MM.1S (cell line): ENCODE measurements at regions not wholly inside any gene's neighbourhood (a gene's known extent, or its start where the extent isn't known, plus 50 kb on each side); places are given as distances from the start of the nearest gene placed in this dataset.

Experiments
- DNase-seq: peaks from one replicate; pipeline ENCODE4 v3.0.0-alpha.2; 2015
- H2AFZ ChIP-seq: fragments of 300-600 bp; sonication (generic); 2 replicates; pipeline ENCODE4 v1.6.0; 2016; ENCODE audit warnings: antibody characterized with exemption, low read length
- H3F3A ChIP-seq: fragments of 300-600 bp; sonication (generic); 2 replicates; pipeline ENCODE4 v1.6.1; 2016; ENCODE audit warnings: mild to moderate bottlenecking, antibody characterized with exemption, low read length, moderate library complexity, mixed read lengths; ENCODE audit not compliant: insufficient read depth
- H3K27ac ChIP-seq: fragments of 300-600 bp; sonication (generic); 2 replicates; pipeline ENCODE4 v1.5.1; 2016; ENCODE audit warnings: mild to moderate bottlenecking, low read length
- H3K27me3 ChIP-seq: fragments of 300-600 bp; sonication (generic); replicated peaks from 2 replicates; pipeline ENCODE4 v1.6.0; 2016; ENCODE audit warnings: low read length; ENCODE audit not compliant: insufficient read depth
- H3K36me3 ChIP-seq: fragments of 300-600 bp; sonication (generic); replicated peaks from 2 replicates; pipeline ENCODE4 v1.6.1; 2016; ENCODE audit warnings: mild to moderate bottlenecking, low read length, mixed read lengths; ENCODE audit not compliant: insufficient read depth
- H3K4me1 ChIP-seq: fragments of 300-600 bp; sonication (generic); 2 replicates; pipeline ENCODE4 v1.6.1; 2016; ENCODE audit warnings: low read length, mixed read lengths
- H3K4me2 ChIP-seq: fragments of 300-600 bp; sonication (generic); 2 replicates; pipeline ENCODE4 v1.6.0; 2016; ENCODE audit warnings: low read depth, low read length
- H3K4me3 ChIP-seq: fragments of 300-600 bp; sonication (generic); 2 replicates; pipeline ENCODE4 v1.5.1; 2016; ENCODE audit warnings: low read length, mixed read lengths
- H3K79me2 ChIP-seq: fragments of 300-600 bp; sonication (generic); 2 replicates; pipeline ENCODE4 v1.6.1; 2016; ENCODE audit warnings: mixed run types, low read length, mixed read lengths
- H3K9ac ChIP-seq: fragments of 300-600 bp; sonication (generic); 2 replicates; pipeline ENCODE4 v1.6.1; 2016; ENCODE audit warnings: low read length, mixed read lengths
- H3K9me2 ChIP-seq: fragments of 300-600 bp; sonication (generic); replicated peaks from 2 replicates; pipeline ENCODE4 v1.6.1; 2016; ENCODE audit warnings: mild to moderate bottlenecking, low read length, mixed read lengths; ENCODE audit not compliant: insufficient read depth
- H3K9me3 ChIP-seq: fragments of 300-600 bp; sonication (generic); replicated peaks from 2 replicates; pipeline ENCODE4 v1.6.1; 2016; ENCODE audit warnings: mild to moderate bottlenecking, low read length, mixed read lengths; ENCODE audit not compliant: insufficient read depth
- H4K20me1 ChIP-seq: fragments of 300-600 bp; sonication (generic); 2 replicates; pipeline ENCODE4 v1.6.1; 2016; ENCODE audit warnings: mild to moderate bottlenecking, low read length, moderate library complexity, mixed read lengths; ENCODE audit not compliant: insufficient read depth
- EZH2 ChIP-seq: fragments of 300-600 bp; sonication (generic); optimal IDR thresholded peaks from 2 replicates; pipeline ENCODE3; 2017; ENCODE audit warnings: low read depth, mild to moderate bottlenecking, antibody characterized with exemption, low read length, mixed read lengths
- EZH2phosphoT487 ChIP-seq: fragments of 300-600 bp; sonication (generic); IDR thresholded peaks from 2 replicates; pipeline ENCODE4 v1.6.1; 2018; ENCODE audit warnings: antibody characterized with exemption, low read length
- TF ChIP-seq, protein P1 (sequence below): fragments of 300-600 bp; sonication (generic); IDR thresholded peaks from 2 replicates; pipeline ENCODE4 v1.5.1; 2016; ENCODE audit warnings: antibody characterized with exemption, low read length, mixed read lengths

GRCh38 chr9:87010626-87011025, 63.3 kb upstream of the GAS1 start:
- Histone ChIP-seq H3K9me3 (no peaks in the 10 kb centered on the region), H3K79me2 (no peaks in the 10 kb centered on the region), H3K4me3 (no peak overlapping the region), H2AFZ (no peak overlapping the region), H3K36me3 (no peaks in the 10 kb centered on the region), H3K9me2 (no peaks in the 10 kb centered on the region), H3F3A (no peaks in the 10 kb centered on the region), H3K27ac (no peak overlapping the region), H3K4me1 (no peaks in the 10 kb centered on the region), H3K27me3 (no peaks in the 10 kb centered on the region), H4K20me1 (no peaks in the 10 kb centered on the region), H3K9ac (no peak overlapping the region), H3K4me2 (no peak overlapping the region)
- TF ChIP-seq EZH2 (no peak), EZH2phosphoT487 (no peak)
- TF ChIP-seq, protein P1, sequence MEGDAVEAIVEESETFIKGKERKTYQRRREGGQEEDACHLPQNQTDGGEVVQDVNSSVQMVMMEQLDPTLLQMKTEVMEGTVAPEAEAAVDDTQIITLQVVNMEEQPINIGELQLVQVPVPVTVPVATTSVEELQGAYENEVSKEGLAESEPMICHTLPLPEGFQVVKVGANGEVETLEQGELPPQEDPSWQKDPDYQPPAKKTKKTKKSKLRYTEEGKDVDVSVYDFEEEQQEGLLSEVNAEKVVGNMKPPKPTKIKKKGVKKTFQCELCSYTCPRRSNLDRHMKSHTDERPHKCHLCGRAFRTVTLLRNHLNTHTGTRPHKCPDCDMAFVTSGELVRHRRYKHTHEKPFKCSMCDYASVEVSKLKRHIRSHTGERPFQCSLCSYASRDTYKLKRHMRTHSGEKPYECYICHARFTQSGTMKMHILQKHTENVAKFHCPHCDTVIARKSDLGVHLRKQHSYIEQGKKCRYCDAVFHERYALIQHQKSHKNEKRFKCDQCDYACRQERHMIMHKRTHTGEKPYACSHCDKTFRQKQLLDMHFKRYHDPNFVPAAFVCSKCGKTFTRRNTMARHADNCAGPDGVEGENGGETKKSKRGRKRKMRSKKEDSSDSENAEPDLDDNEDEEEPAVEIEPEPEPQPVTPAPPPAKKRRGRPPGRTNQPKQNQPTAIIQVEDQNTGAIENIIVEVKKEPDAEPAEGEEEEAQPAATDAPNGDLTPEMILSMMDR, result no peak
- DNase-seq, result no peak

- no peak for DNase-seq
- Histone ChIP-seq H3K9me2 (no peaks in the 10 kb centered on the region), H3K4me2 (no peak overlapping the region), H2AFZ (no peak overlapping the region), H3K4me1 (no peaks in the 10 kb centered on the region), H3K36me3 (no peaks in the 10 kb centered on the region), H3K9ac (no peak overlapping the region), H4K20me1 (no peaks in the 10 kb centered on the region), H3K9me3 (no peaks in the 10 kb centered on the region), H3K4me3 (no peak overlapping the region), H3F3A (no peaks in the 10 kb centered on the region), H3K27ac (no peak overlapping the region), H3K79me2 (no peaks in the 10 kb centered on the region), H3K27me3 (no peaks in the 10 kb centered on the region)
- TF ChIP-seq, protein P1, result no peak
- TF ChIP-seq EZH2phosphoT487, result no peak
- no peak for TF ChIP-seq EZH2
These were observed 64.2 kb upstream of the GAS1 start for GRCh38 chr9:87011551-87011950.

GRCh38 chr9:87013490-87013889, 66.2 kb upstream of the GAS1 start:
- H3K9me3 ChIP-seq, result no peaks in the 10 kb centered on the region
- no peak overlapping the region for H3K9ac ChIP-seq
- no peaks in the 10 kb centered on the region for H4K20me1 ChIP-seq
- H3F3A ChIP-seq, result no peaks in the 10 kb centered on the region
- no peaks in the 10 kb centered on the region for H3K36me3 ChIP-seq
- H3K4me3 ChIP-seq, result no peak overlapping the region
- no peak overlapping the region for H3K27ac ChIP-seq
- H3K4me2 ChIP-seq, result no peak overlapping the region
- H3K79me2 ChIP-seq, result no peaks in the 10 kb centered on the region
- no peak for TF ChIP-seq EZH2
- TF ChIP-seq, protein P1, result no peak
- no peak for DNase-seq
- H3K4me1 ChIP-seq, result no peaks in the 10 kb centered on the region
- H2AFZ ChIP-seq, result no peak overlapping the region
- H3K27me3 ChIP-seq, result no peaks in the 10 kb centered on the region
- no peaks in the 10 kb centered on the region for H3K9me2 ChIP-seq

DNA sequence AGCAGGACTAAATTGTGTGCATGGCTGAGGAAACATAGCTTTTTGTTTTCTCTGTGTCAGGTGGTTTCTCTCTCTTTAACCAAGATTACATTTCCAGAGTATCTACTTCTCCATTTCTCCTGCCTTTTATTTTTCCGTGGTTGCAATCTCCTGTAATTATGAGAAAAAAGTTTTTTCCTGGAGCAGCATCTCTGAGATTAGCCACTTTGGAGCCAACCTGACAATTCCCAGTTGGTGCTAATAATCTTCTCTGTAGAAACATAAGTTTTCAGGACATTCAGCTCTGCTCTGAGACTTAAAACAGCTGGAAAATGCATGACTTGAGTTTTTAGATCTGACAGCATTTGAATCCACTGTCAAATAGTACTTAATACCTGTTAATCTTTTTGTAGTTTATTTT, 67.1 kb upstream of the GAS1 start:
- no peaks in the 10 kb centered on the region for H3K4me1 ChIP-seq
- no peaks in the 10 kb centered on the region for H3K36me3 ChIP-seq
- no peak overlapping the region for H2AFZ ChIP-seq
- no peak overlapping the region for H3K4me3 ChIP-seq
- no peaks in the 10 kb centered on the region for H3K9me2 ChIP-seq
- no peak overlapping the region for H3K9ac ChIP-seq
- H3K79me2 ChIP-seq, result no peaks in the 10 kb centered on the region
- H3K27me3 ChIP-seq, result no peaks in the 10 kb centered on the region
- H3K4me2 ChIP-seq, result no peak overlapping the region
- TF ChIP-seq EZH2 (no peak), EZH2phosphoT487 (no peak)
- TF ChIP-seq, protein P1, result no peak
- no peak overlapping the region for H3K27ac ChIP-seq
- H4K20me1 ChIP-seq, result no peaks in the 10 kb centered on the region
- no peaks in the 10 kb centered on the region for H3F3A ChIP-seq
- no peak for DNase-seq
- no peaks in the 10 kb centered on the region for H3K9me3 ChIP-seq
